ENCODE measurements at regions not wholly inside any gene's neighbourhood (a gene's known extent, or its start where the extent isn't known, plus 50 kb on each side); places are given as distances from the start of the nearest gene placed in this dataset.

GRCh38 chr6:130313206-130313605 is 52.6 kb upstream of the TMEM200A start:
- no peak for TF ChIP-seq CTCF (IDR thresholded peaks at IDR 0.05)
- no peak for TF ChIP-seq POLR2A (IDR thresholded peaks at IDR 0.05)
